Glomerular visceral epithelial cell (primary cell): ENCODE measurements at regions not wholly inside any gene's neighbourhood (a gene's known extent, or its start where the extent isn't known, plus 50 kb on each side); places are given as distances from the start of the nearest gene placed in this dataset.
A peak's percentile ranks its signal among the peaks of the same experiment; 100 is the strongest.

Source experiments
- DNase-seq: peaks from one replicate; pipeline ENCODE4 v3.0.0-alpha.2; 2016; ENCODE audit errors: extremely low spot score

DNA sequence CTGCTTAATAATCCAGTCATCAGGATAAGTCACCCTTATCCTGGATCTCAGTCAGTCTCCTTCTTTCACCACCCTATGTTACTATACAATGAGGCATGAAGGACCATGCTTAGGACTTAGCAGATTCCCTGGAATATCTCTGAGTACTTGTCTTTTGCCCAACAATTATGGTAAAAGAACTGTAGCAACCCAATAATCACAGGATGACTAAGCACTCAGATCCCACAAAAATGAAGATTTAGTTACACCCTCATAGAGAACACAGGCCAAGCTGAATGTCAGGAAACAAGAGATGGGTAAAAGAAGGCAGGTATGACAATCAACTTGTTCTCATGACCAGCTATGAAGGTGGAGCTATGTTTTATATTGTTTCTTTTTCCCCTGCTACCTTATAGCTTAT is 91.4 kb downstream of the EDN1 start:
- DNase-seq, result no peak

DNA sequence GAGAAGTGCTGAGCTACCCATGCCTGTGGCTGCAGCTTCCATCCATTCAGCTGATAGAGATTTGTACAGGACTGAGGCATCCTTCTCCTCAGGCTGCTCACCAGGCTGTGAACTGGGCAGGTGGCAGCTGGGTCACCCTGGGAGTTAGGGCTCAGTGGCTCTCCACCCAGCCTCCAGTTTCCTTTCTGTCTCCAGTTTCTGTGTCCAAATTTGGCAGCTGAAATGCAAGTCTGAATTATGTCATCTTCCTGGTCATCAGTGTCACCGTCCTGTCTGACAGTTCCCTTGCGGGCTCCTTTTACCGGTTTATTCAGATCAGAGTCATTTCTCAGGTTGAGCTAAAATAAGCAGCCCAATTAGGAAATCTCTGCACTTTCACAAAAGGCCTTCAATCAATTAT is 93.3 kb downstream of the EDN1 start:
- no peak for DNase-seq

DNA sequence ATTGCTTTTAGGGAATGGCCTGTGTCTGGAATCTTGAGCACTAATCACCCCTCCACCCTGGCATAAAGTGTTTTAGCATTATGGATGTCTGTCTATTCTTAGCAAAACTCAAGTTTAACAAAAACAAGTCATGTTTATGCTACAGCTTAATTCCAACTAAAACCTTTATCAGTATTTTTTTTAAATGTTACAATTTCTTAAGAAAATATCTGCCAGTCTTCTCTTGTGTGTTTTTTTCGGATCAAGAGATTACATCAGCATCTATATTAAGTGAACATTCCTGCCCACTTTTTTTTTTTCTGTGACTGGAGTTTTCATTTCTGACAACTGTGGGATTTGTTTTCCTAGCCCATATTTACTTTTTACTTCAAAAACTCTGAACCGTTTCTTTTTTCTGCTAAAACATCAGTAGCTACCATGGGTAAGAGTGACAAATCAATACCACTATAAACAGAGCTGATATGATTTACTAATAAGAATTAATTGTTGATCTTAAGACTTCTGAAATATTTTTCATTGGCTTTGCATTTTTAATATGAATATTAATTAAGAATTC is 94.3 kb downstream of the EDN1 start:
- no peak for DNase-seq

DNA sequence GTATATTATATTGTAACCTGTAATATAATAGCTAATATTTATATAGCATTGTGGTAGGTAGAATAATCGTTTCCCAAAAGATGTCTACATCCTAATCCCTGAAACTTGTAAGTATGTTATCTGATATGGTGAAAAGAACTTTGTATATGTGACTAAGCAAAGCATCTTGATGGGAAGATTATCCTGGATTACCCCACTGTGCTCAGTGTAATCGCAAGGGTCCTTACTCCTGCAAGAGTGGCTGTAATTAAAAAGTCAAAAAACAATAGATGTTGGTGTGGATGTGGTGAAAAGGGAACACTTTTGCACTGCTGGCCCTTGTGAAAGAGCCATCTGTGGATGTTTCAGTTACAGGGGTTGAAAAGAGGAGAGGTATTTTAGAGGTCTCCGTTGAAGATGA is 95.2 kb downstream of the EDN1 start:
- no peak for DNase-seq

DNA sequence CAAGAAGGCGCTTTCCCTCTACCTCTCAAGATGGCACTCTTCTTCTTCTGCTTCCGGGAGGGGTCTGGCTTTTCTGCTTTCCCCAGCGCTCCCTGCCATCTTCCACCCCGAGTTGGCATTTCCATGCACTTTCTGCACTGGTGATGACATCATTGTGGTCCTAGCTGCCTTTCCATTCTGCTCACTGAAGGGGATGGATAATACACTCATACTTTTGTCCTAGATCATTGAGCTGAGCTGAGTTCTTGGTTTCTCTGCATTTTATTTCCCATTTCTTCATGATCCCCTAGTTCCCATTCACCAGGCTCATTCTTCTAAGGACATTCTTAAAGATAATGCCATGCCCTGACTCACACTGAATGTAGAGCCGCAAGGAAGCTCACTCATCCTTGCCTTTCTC is 96.7 kb downstream of the EDN1 start:
- DNase-seq, result peak; percentile 24

DNA sequence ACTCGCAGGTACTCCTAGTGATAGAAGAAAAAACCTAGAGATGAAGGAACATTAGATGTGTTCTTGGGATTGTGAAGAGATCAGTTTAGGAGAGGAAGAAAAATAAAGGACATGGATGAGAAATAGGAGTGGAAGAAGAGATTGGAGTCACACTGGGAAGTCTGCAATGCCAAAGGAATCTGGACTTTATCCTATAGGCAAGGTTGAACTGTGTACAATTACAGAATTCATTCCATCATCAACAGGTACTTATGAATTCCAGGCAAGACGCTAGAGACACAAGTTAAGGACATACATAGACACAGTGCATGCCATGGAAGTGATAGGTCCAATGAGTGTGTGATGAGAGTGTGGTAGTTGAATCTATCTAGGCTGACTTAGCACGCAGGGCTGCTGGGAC is 101.3 kb downstream of the EDN1 start:
- no peak for DNase-seq

DNA sequence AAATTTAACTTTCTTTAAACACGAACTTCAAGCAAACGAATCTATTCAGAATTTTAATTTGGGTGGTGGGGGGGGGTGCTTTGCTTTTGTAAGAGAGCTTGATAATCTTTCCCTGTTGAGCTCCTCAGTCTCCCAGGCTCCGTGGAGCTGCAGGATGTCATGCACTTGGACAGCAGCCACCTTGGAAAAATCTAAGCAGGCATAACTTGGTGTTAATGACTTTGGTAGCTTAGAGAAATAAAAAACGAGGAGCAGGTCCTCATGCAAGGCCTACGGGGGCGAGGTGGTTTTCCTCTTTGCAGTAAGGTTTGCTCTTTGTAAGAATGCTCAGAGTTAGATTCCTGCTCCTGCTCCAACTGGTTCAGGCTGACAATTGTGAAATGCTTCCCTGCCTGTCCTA is 102.3 kb downstream of the EDN1 start:
- DNase-seq, result no peak

DNA sequence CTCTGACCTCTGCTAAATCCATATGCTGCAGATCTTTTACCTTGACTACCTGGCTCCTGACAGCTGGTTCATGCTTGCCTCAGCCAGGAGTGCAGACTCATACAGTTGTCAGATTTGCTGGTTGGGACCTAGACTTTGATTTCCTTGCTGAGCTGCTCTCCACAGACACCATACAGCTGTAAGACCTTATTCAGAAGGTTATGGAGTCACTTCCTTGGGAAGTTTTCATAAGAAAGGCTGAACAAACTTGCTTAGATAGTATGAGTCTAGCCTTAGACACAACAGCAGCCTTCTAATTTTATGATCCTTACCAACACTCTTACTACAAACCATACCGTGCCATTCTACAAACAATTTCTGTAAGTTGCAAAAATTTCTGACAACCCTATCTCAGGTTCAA is 102.9 kb downstream of the EDN1 start:
- DNase-seq, result no peak

DNA sequence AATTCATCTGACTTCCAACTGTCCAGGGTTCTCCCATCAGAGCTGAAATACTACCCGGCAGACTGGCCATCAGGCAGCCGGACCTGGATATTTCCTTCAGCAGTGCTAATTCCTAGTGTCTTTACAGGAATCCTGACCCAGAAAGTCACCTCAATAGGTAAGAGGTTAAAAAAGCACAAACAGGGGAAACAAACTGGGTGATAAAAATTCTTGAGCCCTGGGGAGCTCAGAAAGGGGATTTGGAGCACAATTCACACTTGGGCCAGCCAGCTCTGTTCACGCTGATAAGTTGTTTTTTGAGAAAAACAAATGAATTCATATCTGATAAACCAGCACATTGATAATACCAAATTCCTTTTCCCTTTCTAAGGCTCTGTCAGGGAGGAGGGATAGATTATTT is 104.0 kb downstream of the EDN1 start:
- DNase-seq, result no peak

DNA sequence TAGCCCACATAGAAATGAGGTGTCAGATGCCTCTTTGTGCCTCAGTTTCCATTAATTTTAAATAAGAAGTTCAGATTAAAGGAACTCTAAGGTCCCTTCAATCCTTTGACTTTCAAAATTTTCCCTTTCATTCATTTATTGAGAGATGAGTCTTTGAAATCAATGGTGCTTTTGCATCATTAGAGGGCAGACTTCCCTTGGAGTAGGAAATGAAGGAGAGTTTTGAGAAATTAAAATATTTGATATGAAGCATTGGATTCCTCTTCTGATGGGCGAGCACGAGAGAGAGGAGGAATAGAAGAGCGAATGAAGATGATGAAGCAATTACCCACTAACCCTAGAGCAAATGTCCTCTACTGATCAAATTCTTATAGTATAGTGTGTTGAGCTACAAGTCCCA is 105.7 kb downstream of the EDN1 start:
- no peak for DNase-seq

DNA sequence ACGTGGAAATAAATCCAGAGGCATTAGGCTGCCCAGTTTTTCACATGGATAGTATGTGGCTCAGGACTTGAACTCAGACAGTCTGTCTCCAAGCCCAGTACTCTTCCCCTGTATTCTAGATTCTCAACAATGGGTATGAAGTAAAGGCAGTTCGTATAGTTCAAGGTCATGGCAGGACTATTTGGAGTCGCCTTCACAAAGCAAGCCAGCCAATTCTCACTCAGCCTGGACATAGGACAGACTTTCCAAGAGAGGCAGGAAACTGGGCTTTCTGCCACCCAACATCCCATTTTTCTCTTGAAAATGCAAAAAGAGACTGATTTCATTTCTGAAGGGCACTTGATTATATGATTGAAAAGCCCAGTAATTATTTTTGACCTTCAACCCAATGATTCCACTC is 111.0 kb downstream of the EDN1 start:
- no peak for DNase-seq

DNA sequence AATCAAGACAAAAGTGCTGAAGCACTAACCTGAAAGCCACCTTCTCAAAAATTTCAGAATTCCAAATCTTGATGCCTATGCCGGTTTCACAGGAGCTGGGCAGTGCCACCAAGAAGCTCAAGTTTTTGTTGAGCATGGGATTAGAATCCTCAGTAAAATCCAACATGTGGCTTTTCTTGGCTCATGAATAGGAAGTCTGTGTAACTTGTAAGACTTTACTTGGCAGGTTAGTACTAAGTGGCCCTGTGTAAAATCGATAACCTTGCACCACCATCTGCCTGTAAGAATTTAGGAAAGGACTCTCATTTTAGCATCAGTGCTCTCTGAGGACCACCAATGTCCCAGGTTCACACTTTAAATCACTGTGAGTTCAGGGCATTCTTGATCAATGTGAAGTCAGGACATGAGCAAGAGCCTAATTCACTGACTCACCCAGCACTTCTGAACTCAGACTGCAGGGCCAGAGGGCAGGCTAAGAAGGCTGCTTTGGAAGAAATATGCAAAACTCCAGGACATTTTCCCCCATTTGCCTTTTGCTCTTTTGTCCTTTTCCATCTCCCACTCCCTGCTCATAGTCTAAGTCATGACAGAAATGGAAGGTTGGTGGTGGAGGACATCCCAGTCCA is 113.2 kb downstream of the EDN1 start:
- peak; percentile 40 for DNase-seq

DNA sequence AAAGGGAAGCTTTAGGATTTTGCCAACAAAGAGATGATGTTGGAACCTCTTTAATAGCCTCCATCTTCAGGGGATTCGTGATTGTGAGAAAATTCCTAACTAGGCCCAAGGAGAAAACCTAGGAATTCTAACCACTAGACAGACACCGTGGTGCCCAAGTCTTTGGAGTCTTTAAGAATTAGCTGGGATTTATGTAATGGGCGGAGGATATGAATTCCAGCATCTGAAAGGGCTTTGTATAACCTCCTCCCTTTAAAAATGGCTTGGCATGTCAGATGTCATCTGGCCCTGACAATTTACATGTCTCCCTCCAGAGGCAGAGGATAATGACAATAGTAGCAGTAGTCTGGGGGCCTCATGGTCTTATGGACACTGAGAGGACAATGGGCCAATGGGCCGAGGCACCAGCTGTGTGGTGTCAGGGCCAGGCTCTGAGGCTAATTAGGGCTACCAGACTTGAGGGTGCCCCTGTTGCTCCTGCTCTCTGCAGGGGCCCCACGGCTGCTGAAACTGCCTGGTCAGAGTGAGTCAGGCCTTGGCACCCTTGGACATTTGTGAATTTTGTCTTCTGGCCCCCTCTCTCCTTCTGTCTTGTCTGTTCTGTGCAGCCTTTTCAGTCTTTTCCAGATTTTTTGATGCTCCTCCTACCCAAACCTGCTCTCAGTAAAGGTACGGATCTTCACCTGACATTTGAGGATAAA is 113.9 kb downstream of the EDN1 start:
- no peak for DNase-seq

DNA sequence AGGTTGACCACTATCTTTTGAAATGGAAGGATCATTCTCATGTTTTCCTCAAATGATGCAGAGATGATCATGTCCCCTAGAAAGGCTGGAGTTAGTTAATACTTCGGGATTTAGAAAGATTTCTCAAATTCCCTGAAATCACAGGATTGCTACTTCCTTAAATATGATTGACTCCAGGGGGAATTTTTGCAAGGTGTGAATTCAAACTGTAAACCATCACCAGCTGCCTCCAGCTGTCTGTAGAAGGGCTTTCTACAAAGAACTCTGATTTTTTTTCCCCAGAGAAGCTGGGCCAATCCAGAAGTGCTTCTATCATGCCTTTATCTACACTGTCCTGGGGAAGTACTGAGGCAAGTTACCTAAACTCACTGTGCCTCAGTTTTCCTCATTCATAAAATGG is 114.5 kb downstream of the EDN1 start:
- no peak for DNase-seq

DNA sequence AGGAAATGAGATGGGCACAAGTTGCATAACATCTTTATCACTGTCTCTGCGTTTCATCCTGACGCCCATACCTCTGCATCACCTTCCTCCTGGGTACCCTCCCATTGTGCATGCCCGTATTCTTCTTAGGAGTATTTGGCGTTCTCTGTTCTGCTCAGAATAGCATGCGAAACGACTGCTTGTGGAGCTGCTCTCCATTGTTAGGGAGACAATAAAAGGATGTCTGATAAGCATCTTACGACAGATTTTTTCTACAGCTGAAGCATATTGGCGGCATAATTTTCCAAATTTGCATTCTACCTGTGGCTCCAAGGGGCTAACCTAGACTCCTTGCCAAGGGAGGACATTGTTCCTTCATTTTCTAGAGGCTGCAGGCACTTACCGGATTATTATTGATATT is 118.6 kb downstream of the EDN1 start:
- no peak for DNase-seq

DNA sequence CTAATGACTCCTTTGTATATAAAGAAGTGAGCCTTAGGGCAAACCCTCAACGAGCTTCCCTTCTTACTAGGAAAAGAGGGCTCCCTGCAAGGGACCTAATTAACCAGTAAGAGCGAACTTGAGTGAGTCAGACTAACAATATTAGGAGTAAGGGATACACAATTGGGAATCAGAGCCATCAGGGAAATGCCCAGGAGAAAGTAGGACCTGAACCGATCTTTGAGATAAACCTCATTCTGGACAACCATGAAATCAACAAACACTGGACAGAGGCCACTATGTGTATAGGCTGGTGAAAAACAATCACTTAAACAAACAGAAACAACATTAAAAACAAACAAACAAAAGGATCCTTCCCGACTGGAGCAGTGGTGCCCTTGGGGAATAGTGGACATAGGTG is 120.8 kb downstream of the EDN1 start:
- DNase-seq, result no peak

DNA sequence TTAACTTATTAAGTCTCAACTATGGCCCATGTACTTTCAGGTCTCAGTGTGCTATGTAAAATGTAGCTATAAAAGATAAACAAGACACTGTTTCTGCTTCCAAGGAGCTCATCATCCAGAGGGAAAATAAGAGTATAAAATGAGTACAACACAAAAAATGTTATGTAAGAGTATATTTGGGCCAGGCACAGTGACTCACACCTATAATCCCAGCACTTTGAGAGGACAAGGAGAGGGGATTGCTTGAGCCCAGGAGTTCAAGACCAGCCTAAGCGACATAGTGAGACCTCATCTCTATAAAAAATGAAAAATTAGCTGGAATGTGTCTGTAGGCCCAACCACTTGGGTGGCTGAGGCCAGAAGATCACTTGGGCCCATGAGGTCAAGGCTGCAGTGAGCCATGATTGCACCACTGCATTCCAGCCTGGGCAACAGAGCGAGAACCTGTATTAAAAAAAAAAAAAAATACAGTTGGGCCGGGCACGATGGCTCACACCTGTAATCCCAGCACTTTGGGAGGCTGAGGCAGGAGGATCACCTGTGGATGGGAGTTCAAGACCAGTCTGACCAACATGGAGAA is 124.0 kb downstream of the EDN1 start:
- DNase-seq, result no peak

DNA sequence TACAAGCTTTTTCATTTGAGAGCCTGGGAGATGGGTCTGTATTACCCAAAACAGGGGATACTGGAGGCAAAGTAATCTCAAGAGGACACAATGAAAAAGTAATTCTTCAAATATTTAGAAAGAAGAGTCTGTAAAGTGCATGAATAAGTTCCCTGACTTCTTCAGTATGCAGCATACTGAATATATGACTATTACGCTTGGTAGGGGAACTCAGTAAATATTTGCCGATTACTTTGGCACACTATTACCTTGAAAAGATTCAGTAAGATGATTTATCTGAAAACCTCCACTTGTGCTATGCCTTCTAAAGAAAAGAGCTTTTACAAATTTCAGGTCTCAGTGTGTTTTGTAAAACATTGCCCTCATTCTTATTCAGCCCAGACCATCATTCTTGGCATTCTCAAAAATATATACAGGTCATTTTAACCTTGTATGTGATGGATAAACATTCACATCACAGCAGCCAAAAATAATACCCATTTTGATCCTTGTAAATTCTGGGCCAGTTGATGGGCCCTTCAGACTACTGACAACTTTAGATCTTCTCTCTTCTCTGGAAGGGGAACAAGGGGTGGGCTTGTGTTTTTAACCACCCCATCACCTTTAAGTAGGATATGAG is 125.9 kb downstream of the EDN1 start:
- DNase-seq, result no peak

DNA sequence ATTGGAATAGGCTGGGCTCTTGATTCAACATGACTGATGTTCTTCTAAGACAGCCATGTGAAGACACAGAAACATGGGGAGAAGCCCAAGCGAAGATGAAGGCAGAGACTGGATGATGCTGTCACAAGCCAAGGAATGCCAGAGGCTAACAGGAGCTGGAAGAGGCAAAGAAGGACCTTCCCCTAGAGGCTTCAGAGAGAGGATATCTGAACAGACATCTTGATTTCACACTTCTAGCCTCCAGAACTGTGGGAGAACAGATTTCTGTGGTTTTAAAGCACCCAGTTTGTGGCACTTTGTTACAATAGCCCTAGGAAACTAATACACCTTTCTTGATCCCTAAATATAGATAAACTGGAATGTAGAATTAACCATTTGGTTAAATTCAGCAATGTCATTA is 127.0 kb downstream of the EDN1 start:
- no peak for DNase-seq

DNA sequence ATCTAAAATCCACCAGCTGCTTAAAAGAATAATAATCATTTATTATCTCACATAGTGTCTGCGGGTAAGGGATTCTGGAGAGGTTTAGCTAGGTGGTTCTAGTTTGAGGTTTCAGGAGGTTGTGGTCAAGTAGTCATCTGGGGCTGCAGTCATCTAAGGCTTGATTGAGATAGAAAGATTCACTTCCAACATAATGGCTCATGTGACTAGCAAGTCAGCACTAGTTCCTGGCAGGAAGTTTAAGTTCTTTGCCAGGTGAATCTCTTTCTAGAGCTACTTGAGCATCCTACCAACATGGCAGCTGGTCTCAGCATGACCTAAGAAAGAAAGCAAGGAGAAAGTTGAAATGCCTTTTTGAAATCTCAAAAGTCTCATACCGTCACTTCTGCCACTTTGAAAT is 128.8 kb downstream of the EDN1 start:
- DNase-seq, result peak; percentile 20

DNA sequence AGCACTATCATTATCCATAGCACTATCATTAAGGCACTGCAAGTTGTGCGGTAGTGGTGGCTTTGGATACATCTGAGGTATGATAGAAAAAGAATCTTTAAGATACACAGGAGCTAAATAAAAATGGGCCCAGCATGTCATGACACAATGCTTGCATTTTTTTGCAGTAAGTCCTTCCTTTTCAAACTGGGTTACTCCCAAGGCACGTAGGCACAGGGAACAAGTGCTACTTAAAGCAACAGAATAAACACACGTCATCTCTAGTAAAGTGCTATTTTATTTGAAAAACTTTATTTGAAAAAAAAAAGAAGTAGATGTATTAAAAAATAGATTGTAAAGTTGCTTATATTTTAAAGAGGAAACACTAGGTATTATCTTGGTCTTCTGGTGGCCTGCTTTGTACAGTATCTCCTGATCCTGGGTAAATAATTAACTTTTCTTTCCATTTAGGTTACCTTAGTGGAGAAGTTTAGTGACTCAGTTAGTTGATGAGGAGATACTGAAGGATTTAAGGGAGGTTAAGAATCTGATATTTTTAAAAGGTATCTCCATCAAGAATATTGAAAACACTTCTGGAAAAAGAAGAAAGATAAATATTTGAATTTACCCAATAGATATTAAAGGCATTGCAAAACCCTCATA is 129.6 kb downstream of the EDN1 start:
- DNase-seq, result peak; percentile 38

DNA sequence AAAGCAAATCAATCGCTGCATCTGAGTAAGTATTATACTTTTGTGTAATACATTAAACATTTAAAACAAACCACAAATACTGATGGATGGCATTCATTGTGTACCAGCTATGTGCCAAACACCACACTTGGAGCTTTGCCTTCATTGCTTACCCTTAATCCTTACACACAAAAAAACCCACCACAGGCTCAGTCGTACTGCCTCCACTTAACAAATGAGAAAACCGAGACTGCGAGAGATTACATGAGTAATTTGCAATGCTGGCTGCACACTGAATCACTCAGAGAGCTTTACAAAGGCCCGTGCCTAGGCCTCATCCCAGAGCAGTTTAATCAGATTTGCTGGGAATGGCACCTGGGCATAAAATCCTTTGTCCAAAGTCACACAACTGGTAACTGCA is 130.5 kb downstream of the EDN1 start:
- peak; percentile 79 for DNase-seq
